ENCODE measurements at regions not wholly inside any gene's neighbourhood (a gene's known extent, or its start where the extent isn't known, plus 50 kb on each side); places are given as distances from the start of the nearest gene placed in this dataset.

GRCh38 chr11:112619106-112619505, 342.1 kb upstream of the NCAM1 start:
- in situ Hi-C loops (cut with MboI; ENCODE audit: low sequenced_read_pairs) = no loop called here
- no peaks in the 10 kb centered on the region for H3K4me1 ChIP-seq (ENCODE audit: control insufficient read depth, insufficient read depth, low read length)
- POLR2A ChIA-PET (ENCODE audit: unreplicated experiment) = no interaction called here

More at GRCh38 chr11:112619106-112619505, 342.1 kb upstream of the NCAM1 start:
- ATAC-seq (ENCODE audit: low read depth) (no peak), DNase-seq (no peak)
- Histone ChIP-seq H3K9ac (ENCODE audit: low read depth, low read length) (no peak overlapping the region), H3K27me3 (ENCODE audit: control insufficient read depth, insufficient read depth, low read length) (no peaks in the 10 kb centered on the region), H3K14ac (replicated peaks; ENCODE audit: low read depth, low read length) (no peak overlapping the region), H2BK20ac (ENCODE audit: low read depth, low read length) (no peak overlapping the region), H3K56ac (ENCODE audit: extremely low read depth, insufficient read depth, low read length) (no peak overlapping the region), H2AK9ac (replicated peaks; ENCODE audit: low read depth, low read length, poor library complexity) (no peak overlapping the region), H3K4me3 (ENCODE audit: insufficient read depth, low read depth, low read length) (no peak overlapping the region), H3K9me1 (ENCODE audit: insufficient read depth, low read length) (no peaks in the 10 kb centered on the region), H3K4ac (ENCODE audit: low read depth, low read length) (no peak overlapping the region), H3K9me3 (ENCODE audit: control insufficient read depth, insufficient read depth, low read length) (no peaks in the 10 kb centered on the region), H4K5ac (ENCODE audit: low read depth, low read length) (no peak overlapping the region), H4K8ac (ENCODE audit: low read depth in 2 of 2, low read length in 2 of 2) (no peak overlapping the region), H2BK5ac (ENCODE audit: low read depth, low read length, poor library complexity, severe bottlenecking) (no peak overlapping the region), H3K4me2 (ENCODE audit: low read depth, low read length) (no peak overlapping the region), H3K27ac (ENCODE audit: insufficient read depth, low read length) (no peak overlapping the region), H2BK15ac (ENCODE audit: low read depth, low read length) (no peak overlapping the region), H3K36me3 (ENCODE audit: control insufficient read depth, insufficient read depth, low read length) (no peaks in the 10 kb centered on the region), H2BK120ac (ENCODE audit: low read depth, low read length) (no peak overlapping the region), H3K18ac (ENCODE audit: low read depth, low read length) (no peak overlapping the region), H3K23ac (ENCODE audit: low read depth, low read length) (no peak overlapping the region), H2AK5ac (ENCODE audit: low read depth, low read length) (no peak overlapping the region), H2AFZ (replicated peaks; ENCODE audit: low read length, poor library complexity) (no peak overlapping the region), H3K79me1 (ENCODE audit: low read depth in 1 of 2, low read length in 2 of 2) (no peaks in the 10 kb centered on the region), H4K91ac (ENCODE audit: insufficient read depth, low read depth, low read length) (no peak overlapping the region), H4K20me1 (ENCODE audit: insufficient read depth, low read length) (no peaks in the 10 kb centered on the region)
- CTCF ChIA-PET = no interaction called here
- dilution Hi-C loops (cut with HindIII; ENCODE audit: low sequenced_read_pairs, unreplicated experiment) = no loop called here
- intact Hi-C loops (cut with micrococcal nuclease) = no loop called here
- TF ChIP-seq MXI1 (IDR thresholded peaks at IDR 0.05; ENCODE audit: borderline replicate concordance, low read depth, low read length) (no peak), BHLHE40 (IDR thresholded peaks at IDR 0.05; ENCODE audit: low read depth, low read length) (no peak), SMC3 (IDR thresholded peaks at IDR 0.05; ENCODE audit: low read depth, low read length) (no peak), USF2 (IDR thresholded peaks at IDR 0.05; ENCODE audit: low read depth, low read length) (no peak), CHD1 (IDR thresholded peaks at IDR 0.05; ENCODE audit: low read depth, low read length) (no peak)
- no TSS peak for BruUV-seq (replicated peaks)
- no CpG with 5 or more reads among the region's 5 CpGs for WGBS, 2 experiments (ENCODE audit: extremely low coverage in 2 of 2, insufficient read length in 1 of 2)
